COR-L47 (cell line): ENCODE measurements at regions not wholly inside any gene's neighbourhood (a gene's known extent, or its start where the extent isn't known, plus 50 kb on each side); places are given as distances from the start of the nearest gene placed in this dataset.

Experiments
- DNase-seq: peaks from one replicate; lab custom pipeline; 2025; lab: John Stamatoyannopoulos, UW

GRCh38 chr2:9105601-9106337 is 100.8 kb upstream of the ASAP2 start:
- DNase-seq, result no peak

GRCh38 chr2:9103663-9104277 is 100.3 kb upstream of the MBOAT2 start:
- no peak for DNase-seq

GRCh38 chr2:9102861-9103662 is 99.6 kb upstream of the MBOAT2 start:
- DNase-seq, result no peak

- no peak for DNase-seq
Measured at GRCh38 chr2:9101763-9102425, 98.4 kb upstream of the MBOAT2 start.

- no peak for DNase-seq
Measured at GRCh38 chr2:9100080-9100876, 96.8 kb upstream of the MBOAT2 start.

GRCh38 chr2:9099341-9099751 is 95.9 kb upstream of the MBOAT2 start:
- DNase-seq, result no peak

GRCh38 chr2:9097892-9098291 is 94.4 kb upstream of the MBOAT2 start:
- no peak for DNase-seq

GRCh38 chr2:9097239-9097638 is 93.8 kb upstream of the MBOAT2 start:
- DNase-seq, result no peak

GRCh38 chr2:9096761-9097160 is 93.3 kb upstream of the MBOAT2 start:
- DNase-seq, result no peak

GRCh38 chr2:9095690-9096089 is 92.2 kb upstream of the MBOAT2 start:
- no peak for DNase-seq

GRCh38 chr2:9095226-9095625 is 91.7 kb upstream of the MBOAT2 start:
- no peak for DNase-seq

- no peak for DNase-seq
Measured at GRCh38 chr2:9094117-9094516, 90.6 kb upstream of the MBOAT2 start.

GRCh38 chr2:9093324-9093723 is 89.8 kb upstream of the MBOAT2 start:
- no peak for DNase-seq

GRCh38 chr2:9092383-9093282 is 89.1 kb upstream of the MBOAT2 start:
- no peak for DNase-seq

GRCh38 chr2:9091811-9092210 is 88.3 kb upstream of the MBOAT2 start:
- no peak for DNase-seq

- DNase-seq, result no peak
Measured at GRCh38 chr2:9089831-9090230, 86.3 kb upstream of the MBOAT2 start.

- DNase-seq, result no peak
Measured at GRCh38 chr2:9087121-9087681, 83.7 kb upstream of the MBOAT2 start.

- DNase-seq, result no peak
Measured at GRCh38 chr2:9086465-9086864, 83.0 kb upstream of the MBOAT2 start.

- DNase-seq, result no peak
Measured at GRCh38 chr2:9085353-9085752, 81.9 kb upstream of the MBOAT2 start.

GRCh38 chr2:9083287-9083686 is 79.8 kb upstream of the MBOAT2 start:
- DNase-seq, result no peak
